Embryonic facial prominence (tissue), 1 donor: ENCODE measurements at regions not wholly inside any gene's neighbourhood (a gene's known extent, or its start where the extent isn't known, plus 50 kb on each side); places are given as distances from the start of the nearest gene placed in this dataset.
"Not testable (repeated sequence)": the region's sequence is repeated elsewhere in the genome, so short reads cannot be mapped to it uniquely, and the experiment has no call there.

ENCODE experiments used
- DNase-seq: peaks from one replicate; pipeline ENCODE4 v3.0.0-alpha.2; 2016; ENCODE audit errors: extremely low spot score

DNA sequence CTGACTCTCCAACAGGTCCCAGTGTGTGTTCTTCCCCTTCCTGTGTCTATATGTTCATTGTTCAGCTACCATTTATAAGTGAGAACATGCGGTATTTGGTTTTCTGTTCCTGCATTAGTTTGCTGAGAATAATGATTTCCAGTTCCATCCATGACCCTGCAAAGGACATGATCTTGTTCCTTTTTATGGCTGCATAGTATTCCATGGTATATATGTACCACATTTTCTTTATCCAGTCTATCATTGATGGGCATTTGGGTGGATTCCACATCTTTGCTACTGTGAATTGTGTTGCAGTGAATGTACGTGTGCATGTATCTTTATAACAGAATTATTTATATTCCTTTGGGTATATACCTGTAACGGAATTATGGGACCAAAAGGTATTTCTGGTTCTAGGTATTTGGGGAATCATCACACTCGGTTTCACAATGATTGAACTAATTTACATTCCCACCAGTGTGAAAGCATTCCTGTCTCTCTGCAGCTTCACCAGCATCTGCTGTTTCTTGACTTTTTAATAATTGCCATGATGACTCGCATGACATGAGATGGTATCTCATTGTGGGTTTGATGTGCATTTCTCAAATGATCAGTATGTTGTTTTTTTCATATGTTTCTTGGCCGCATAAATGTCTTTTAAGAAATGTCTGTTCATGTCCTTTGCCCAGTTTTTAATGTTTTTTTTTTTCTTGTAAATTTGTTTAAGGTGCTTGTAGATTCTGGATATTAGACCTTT is 60.2 kb downstream of the LSMEM1 start:
- DNase-seq, result no peak

DNA sequence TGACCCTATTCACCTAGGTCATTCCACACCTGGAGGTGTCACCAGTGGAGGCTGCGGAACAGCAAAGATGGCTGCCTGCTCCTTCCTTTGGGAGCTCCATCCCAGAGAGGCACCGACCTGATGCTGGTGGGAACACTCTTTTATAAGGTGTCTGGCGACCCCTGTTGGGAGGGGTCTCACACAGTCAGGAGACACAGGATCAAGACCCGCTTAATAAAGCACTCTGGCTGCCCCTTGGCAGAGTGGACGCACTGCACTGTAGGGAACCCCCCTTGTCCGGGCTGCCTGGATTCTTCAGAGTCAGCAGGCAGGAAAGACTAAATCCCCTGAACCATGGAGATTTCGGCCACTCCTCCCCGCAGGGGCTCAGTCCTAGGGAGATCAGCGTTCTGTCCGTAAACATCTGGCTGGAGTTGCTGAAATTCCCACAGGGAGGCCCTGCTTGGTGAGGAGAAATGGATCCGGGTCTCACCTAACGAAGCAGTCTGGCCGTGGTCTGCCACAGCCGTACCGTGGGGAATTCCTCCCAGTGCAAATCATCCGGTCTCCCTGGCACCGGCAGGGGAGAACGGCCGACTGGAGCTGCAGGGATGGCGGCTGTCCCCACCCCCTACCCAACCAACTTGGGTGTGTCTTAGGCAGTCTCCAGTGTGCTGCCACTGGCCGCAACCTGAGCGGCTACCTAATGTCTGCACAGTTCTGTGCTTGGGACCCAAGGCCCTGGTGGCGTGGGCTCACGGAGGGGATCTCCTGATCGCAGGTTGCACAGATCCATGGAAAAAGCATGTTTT is 66.1 kb downstream of the LSMEM1 start:
- DNase-seq, result no peak

DNA sequence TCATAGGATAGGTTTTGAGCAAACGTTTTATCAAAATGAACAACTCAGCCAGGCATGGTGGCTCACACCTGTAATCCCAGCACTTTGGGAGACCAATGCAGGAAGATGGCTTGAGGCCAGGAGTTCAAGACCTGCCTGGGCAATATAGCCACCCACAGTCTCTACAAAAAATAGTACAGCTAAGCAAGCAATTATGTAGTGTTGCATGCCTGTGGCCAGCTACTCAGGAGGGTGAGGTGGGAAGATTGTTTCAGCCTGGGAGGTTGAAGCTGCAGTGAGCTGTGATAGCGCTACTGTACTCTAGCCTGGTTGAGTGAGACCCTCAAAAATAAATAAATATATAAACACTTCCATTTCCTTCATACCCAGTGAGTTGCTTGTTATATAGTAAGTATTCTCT is 67.1 kb downstream of the LSMEM1 start:
- no peak for DNase-seq

DNA sequence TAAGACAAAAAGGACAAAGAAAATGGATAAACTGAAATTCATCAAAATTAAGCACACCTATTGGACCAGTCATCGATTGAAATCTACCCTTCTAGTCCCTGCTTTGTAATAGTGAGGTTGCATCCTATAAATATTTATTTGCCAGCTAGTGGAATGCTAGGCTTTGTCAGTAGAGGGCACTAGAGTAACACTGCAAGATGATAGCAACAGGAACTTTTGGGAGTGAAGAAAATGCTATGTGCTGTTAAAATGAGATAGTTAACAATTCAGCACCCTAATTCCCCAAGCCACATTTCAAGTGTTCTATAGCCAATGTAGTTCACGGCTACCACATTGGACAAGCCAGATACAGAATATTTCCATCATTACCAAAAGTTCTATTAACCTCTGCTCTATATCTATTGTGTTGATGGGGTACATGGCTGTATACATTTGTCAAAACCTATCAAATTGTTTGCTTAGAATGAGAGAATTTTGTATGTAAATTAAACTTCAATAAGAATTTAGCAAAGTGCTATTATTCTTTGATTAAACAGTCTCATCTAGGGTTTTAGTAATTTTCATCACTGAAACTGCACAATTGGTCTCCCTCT is 69.8 kb downstream of the LSMEM1 start:
- DNase-seq, result peak; percentile 7

DNA sequence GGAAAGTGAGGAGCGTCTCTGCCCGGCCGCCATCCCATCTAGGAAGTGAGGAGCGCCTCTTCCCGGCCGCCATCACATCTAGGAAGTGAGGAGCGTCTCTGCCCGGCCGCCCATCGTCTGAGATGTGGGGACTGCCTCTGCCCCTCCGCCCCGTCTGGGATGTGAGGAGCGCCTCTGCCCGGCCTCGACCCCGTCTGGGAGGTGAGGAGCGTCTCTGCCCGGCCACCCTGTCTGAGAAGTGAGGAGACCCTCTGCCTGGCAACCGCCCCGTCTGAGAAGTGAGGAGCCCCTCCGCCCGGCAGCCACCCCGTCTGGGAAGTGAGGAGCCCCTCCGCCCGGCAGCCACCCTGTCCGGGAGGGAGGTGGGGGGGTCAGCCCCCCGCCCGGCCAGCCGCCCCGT is 70.7 kb downstream of the LSMEM1 start:
- not testable (repeated sequence) for DNase-seq

DNA sequence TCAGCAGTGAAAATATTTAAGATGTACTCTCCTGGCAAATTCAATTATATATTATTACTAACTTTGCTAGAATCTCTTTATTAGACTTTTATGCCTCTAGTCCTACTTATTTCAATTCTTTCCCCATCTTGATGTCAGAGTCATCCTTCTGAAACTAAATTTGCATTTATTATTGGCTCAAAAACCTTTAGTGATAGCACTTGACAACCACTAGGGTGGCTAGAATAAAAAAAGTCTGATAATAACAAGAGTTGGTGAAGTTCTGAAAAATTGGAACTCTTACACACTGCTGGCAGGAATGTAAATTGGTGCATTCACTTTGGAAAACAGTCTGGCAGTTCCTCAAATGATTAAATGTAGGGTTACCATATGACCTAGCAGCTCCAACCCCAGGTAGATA is 73.8 kb downstream of the LSMEM1 start:
- DNase-seq, result no peak

DNA sequence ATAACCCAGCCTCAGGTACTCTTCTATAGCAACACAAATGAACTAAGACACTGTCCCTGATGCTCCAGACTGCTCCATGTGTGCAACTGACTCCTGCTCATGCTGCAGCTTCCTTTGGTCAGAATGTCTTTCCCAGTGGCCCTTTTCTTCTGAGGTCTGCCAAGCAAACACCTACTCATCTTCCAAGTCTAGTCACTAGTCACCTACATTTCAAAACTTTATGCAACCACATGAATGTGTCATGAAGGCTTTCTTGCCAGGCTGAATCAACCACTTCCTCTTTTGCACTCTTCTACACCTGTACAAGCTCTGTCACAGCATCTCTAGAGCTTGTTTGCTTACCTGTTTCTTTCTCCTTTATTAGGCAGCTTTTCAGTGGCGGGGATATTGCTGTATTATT is 75.8 kb downstream of the LSMEM1 start:
- DNase-seq, result no peak

DNA sequence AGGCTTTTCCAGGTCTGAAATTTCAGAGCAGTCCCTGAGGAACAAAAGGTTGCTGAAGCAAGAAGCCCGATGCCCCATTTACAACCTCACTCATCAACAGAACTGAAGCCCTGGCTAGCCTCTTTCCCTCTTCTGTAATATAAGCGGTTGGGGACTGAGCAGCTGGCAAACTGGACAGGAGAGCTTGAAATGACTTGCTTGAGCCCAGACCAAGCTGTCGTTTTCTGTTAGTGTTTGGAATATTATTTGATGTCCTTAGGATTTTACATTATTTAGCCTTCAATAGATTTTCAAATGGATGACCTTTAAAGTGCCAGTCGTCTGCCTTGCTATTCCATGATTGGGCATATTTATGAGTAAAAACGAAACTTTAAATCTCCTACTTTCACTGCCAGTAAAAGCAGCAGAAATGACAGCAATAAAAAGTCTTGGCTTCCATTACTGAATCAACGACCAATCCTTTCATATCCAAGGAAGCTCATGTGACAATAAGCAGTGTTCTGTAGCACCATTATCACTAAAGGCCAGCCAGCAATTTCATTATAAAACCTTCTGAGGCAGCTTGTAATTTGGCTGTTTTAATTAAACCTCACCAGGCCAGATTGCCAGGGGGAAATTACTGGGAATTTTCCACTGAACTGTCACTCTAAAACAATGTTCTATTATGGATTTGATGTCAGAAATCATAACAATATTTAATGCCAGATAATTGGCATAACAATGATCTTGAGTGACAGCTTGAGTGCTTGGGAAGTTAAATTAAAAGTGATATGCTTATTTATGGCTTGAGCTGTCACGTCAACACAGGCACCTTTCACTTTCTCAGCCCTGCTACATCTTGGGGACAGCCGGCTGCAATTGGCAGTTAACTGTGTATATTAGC is 85.9 kb downstream of the LSMEM1 start:
- no peak for DNase-seq

DNA sequence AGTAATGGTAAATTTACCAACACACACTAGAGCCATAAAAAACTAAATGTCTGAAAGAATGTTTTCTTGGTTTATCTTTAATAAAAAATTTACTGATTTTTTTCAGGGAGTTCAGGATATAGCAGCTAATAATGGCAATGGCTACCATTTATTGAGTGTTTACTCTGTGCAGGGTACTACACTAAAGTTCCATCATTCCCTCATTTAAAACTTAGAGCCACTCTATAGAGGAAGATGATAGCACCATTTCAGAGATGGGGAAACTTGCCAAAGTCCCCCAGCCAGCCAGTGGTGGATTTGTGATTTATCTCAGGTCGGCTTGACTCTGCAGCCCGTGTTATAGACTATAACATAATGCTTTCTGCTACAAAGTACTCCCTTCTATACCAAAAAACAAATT is 86.6 kb downstream of the LSMEM1 start:
- no peak for DNase-seq

DNA sequence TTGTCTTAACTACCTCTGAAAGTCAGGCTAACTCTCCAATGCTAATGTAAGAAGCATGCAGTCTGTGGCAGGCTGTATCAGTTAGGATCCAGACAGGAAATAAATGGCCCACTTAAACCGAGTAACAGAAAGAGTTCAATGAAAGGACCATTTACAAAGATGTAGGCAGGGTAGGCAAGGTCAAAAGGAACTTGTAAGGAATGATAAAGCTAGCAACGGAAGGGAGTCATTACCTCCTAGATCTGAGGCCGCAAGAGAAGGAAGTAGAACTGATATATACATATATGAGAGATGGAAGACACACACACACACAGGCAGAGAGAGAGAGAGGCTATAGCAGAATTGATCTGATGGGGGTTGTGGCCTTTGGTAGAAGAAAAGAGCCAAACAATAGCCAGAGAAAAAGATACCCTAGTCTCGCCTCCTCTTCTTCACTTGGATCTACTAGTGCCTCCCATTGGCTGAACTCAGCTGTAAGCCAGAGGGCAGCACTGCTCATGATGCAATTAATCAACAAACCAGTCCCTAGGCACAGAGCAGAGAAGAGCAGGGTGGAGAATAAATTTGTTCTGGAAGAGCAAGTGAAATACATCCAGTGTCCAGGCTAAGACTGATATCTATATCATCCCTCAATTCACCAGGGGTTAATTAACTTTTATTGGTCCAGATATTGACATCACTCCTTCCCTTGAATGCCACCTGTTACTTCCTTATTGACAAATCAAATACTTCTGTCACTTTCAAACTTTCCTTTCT is 91.2 kb downstream of the LSMEM1 start:
- no peak for DNase-seq

DNA sequence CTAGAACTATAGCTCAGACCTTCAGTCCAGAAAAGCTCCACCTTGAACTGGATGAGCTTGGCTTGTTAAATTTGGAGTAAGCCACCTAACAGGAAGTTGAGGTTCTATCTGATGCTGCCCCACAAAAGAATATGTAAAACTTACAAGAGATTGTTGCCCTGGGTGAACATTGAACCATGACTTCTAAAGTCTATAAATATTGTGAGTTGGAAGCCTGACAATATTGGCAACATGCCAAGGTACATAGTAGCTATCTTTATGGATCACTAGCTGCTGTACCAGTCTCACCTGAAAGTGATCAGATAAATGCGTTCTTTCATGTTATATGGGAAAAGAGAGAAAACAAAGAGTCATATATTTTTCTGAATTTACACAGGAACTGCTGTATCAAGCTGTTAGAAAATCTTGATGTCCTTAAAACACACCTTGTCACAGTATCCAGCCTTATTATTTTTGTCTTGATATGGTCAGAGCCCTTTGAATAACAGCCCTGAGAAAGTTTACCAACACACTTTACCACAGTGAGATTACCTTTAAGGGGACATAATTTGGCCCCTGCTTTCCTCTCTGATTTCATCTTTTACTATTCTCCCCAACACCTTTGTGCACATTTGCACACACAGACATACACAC is 92.0 kb downstream of the LSMEM1 start:
- no peak for DNase-seq

DNA sequence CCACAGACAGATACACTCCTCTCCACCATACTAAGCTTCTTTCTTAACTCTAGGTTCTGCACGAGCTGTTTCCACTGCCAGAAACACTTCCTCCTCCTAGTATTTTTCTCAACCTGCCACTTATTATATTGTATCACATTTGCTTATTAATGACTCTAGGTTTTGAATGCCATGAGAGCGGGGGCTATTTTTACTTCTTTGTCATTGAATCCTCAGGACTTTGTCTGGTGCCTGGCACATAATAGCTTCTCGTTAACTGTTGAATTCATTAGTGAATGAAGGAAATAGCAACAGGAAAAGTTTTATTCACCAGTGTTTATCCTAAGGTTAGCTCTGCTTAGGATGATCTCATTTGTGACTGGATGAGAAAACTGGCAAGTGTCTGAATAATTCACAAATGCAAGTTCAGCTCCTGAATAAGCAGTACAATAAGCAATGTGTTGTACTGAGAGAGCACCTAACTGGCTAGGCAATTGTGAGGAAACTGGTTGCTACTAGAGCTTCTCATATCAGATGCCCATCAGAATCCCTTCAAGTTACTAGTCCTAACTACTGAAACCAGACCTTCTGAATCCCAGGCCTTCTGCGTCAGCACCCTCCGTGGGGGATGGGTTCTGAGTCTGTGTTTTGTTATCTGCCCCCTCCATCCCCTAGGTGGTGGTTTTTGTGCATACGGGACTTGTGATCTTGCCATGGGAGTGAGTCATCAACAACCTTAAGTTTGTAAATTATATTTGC is 92.7 kb downstream of the LSMEM1 start:
- no peak for DNase-seq

DNA sequence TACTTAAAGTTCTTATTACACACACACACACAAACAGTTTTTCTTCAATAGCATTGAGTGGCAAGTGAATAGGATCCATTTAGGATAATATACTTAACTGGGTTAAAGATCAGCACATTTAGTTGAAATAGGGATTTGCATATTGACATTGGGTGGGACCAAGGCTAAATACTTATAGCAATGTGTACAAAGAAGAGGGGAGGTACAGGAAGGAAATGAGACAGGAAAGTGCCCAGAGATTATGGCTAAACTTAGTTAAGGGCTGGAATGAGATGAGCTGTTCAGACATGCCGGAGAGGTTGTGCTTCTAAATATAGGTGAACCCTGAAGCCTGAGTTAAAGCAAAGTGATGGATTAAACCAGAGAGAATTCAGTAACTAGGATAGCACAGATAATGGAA is 95.1 kb downstream of the LSMEM1 start:
- DNase-seq, result no peak

DNA sequence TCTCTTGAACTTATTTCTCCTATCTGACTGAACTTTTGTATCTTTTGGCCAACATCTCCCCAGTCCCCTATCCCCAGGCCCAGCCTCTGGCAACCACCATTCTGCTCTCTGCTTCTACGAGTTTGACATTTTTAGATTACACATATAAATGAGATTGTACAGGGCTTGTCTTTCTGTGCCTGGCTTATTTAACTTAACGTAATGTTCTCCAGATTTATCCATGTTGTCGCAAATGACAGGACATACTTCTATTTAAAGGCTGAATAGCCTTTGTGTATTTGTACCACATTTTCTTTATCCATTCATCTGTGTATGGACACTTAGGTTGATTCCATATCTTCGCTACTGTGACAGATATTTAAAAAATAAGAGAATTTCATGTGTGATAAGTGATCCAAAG is 98.6 kb downstream of the LSMEM1 start:
- no peak for DNase-seq

DNA sequence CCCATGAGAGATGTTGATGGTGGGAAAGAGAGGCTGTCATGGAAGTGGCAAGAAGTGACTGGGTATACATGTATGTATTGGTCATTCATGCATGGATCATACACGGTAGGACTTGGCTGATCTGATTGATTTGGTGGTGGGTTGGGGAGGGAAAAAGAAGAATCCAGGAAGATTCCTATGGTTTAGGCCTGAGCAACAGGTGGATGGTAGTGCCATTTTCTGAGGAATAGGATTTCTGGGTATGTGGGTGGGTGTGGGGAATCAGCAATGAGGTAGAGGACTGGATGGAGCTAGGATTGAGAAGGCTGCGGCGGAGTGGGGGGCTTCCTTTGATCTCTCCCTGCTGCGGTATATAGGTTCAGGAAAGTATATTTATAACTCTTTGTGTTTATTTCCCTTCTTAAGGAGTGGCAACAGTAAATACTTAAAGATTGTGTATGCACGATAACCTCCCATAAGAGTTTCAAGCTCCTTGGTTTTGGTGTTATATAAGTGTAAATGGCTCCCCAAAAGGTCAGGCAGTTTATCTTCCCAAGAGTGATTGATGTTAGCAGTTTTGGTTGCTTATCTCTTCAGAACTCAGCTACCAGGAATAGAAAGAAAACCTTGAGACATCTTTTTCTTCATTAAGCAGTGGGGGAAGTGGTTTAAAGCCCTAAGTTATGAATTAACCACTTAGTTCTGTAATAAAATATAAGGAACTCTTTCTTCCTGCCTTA is 100.1 kb downstream of the LSMEM1 start:
- DNase-seq, result no peak

DNA sequence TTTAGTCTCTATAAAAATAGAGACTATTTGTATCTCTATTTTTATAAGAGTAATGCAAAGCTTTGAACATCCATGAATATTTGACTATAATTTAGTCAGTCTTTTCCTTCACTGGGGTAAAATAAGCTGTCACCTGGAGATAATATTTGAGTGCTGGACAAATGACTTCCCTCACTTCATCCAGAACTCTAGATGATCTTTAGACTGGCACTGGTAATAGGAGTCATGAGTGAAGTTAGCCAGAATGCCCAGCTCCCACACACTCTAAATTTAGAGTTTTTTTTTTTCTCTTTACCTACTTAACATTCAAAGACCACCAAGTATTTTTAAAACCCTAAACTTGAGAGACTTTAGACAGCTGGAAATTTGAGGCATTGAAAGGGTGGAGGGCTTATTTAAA is 100.7 kb downstream of the LSMEM1 start:
- no peak for DNase-seq

DNA sequence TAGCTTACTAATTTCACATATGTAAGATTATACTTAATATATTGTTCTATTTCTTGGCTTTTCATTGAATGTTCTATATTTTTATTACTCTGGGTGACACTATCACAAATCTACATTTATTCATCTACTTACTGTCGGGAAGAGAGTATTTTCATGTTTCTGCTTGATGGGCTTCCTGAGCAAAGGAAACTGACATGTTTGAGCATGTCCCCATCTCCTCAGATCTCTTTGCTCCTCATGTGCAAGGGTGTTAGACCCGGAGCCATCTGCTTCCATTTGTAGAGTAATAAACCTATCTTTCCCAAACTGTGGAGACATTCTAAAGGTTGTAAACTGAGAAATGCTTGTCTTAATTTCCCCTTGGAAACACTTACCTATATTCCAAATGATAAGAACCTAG is 103.5 kb downstream of the LSMEM1 start:
- DNase-seq, result no peak

DNA sequence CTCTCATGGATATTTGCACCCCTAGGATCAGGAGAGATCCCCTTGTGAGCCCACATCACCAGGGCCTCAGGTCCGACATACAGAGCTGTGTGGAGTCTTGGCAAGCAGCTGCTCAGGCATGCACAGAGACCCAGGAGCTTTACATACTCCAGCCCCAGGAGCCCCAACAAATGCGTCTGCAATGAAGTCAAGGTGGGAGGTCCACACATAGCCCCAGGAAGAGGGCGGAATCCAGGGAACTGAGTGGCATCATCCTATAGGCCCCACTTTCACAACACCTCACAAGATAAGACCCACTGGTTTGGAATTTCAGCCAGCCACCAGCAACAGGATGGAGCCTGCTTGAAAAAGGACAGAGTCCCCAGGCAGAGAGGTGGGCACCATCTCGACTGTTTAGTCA is 106.7 kb downstream of the LSMEM1 start:
- no peak for DNase-seq

DNA sequence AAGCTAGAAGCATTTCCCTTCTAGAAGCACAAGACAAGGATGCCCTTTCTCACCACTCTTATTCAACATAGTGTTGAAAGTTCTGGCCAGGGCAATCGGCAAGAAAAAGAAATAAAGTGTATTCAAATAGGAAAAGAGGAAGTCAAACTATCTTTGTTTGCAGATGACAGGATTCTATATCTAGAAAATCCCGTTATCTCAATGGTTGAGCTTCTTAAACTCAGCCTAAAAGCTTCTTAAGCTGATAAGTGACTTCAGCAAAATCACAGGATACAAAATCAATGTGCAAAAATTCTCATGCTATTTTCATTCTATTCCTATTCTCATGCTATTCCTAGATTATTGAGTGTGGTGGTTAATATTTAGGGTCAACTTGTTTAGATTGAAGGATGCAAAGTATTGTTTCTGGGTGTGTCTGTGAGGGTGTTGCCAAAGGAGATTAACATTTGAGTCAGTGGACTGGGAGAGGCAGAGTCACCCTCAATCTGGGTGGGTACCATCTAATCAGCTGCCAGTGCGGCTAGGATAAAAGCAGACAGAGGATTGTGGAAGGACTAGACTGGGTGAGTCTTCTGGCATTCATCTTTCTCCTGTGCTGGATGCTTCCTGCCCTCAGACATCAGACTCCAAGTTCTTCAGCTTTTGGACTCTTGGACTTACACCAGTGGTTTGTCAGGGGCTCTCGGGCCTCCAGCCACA is 111.9 kb downstream of the LSMEM1 start:
- DNase-seq, result not testable (repeated sequence)
